ENCODE measurements at regions not wholly inside any gene's neighbourhood (a gene's known extent, or its start where the extent isn't known, plus 50 kb on each side); places are given as distances from the start of the nearest gene placed in this dataset.

GRCh38 chr13:30126903-30127428 lies 180.4 kb downstream of the KATNAL1 start:
- ATAC-seq (no peak), DNase-seq (no peak)

GRCh38 chr13:30125422-30126073 lies 181.8 kb downstream of the KATNAL1 start:
- ATAC-seq, result no peak
- no peak for DNase-seq

- no peak for ATAC-seq
- DNase-seq, result no peak
These were observed 183.1 kb downstream of the KATNAL1 start for GRCh38 chr13:30124131-30124768.

GRCh38 chr13:30123575-30123974 lies 183.8 kb downstream of the KATNAL1 start:
- no peak for ATAC-seq
- DNase-seq, result no peak

GRCh38 chr13:30121666-30122065 lies 185.7 kb downstream of the KATNAL1 start:
- DNase-seq (no peak), ATAC-seq (peak; percentile 54)

- DNase-seq (no peak), ATAC-seq (no peak)
These were observed 186.1 kb downstream of the KATNAL1 start for GRCh38 chr13:30121244-30121643.

- no peak for ATAC-seq
- no peak for DNase-seq
These were observed 187.1 kb downstream of the KATNAL1 start for GRCh38 chr13:30120133-30120822.

- DNase-seq (no peak), ATAC-seq (no peak)
These were observed 187.9 kb downstream of the KATNAL1 start for GRCh38 chr13:30119476-30119875.

- DNase-seq (no peak), ATAC-seq (no peak)
These were observed 191.0 kb downstream of the KATNAL1 start for GRCh38 chr13:30116379-30116778.

GRCh38 chr13:30115257-30115600 lies 192.1 kb downstream of the KATNAL1 start:
- no peak for ATAC-seq
- no peak for DNase-seq

GRCh38 chr13:30114571-30115256 lies 192.6 kb downstream of the KATNAL1 start:
- ATAC-seq (peak; percentile 96), DNase-seq (peak; percentile 97)

- no peak for ATAC-seq
- DNase-seq, result no peak
These were observed 193.3 kb downstream of the KATNAL1 start for GRCh38 chr13:30113983-30114570.

- ATAC-seq, result no peak
- DNase-seq, result no peak
These were observed 193.8 kb downstream of the KATNAL1 start for GRCh38 chr13:30113551-30113950.

- ATAC-seq (peak; percentile 70), DNase-seq (peak; percentile 85)
These were observed 194.5 kb downstream of the KATNAL1 start for GRCh38 chr13:30112602-30113435.

- no peak for DNase-seq
These were observed 195.5 kb downstream of the KATNAL1 start for GRCh38 chr13:30111810-30112209.

GRCh38 chr13:30110301-30111070 lies 196.9 kb downstream of the KATNAL1 start:
- DNase-seq, result no peak

More at GRCh38 chr13:30111810-30112209, 195.5 kb downstream of the KATNAL1 start:
- no peak for ATAC-seq

GRCh38 chr13:30109471-30110135 lies 197.7 kb downstream of the KATNAL1 start:
- DNase-seq (no peak), ATAC-seq (no peak)

More at GRCh38 chr13:30110301-30111070, 196.9 kb downstream of the KATNAL1 start:
- ATAC-seq, result no peak

- ATAC-seq (no peak), DNase-seq (no peak)
These were observed 198.5 kb downstream of the KATNAL1 start for GRCh38 chr13:30108913-30109237.

- no peak for ATAC-seq
- no peak for DNase-seq
These were observed 199.0 kb downstream of the KATNAL1 start for GRCh38 chr13:30108216-30108912.
